Loucy (cell line): ENCODE measurements at regions not wholly inside any gene's neighbourhood (a gene's known extent, or its start where the extent isn't known, plus 50 kb on each side); places are given as distances from the start of the nearest gene placed in this dataset.
"Not testable (repeated sequence)": the region's sequence is repeated elsewhere in the genome, so short reads cannot be mapped to it uniquely, and the experiment has no call there.

ENCODE experiments used
- H2AFZ ChIP-seq: fragments of 200-600 bp; sonication (generic); 2 replicates; pipeline ENCODE4 v1.6.0; 2016; ENCODE audit warnings: antibody characterized with exemption, mild to moderate bottlenecking, low read length, moderate library complexity
- H3F3A ChIP-seq: fragments of 200-600 bp; 2 replicates; pipeline ENCODE4 v1.6.0; 2016; ENCODE audit warnings: antibody characterized with exemption, low read depth, mild to moderate bottlenecking
- H3K27me3 ChIP-seq: fragments of 200-600 bp; sonication (generic); 2 replicates; pipeline ENCODE4 v1.6.1; 2014; ENCODE audit warnings: low read length, mild to moderate bottlenecking; ENCODE audit not compliant: insufficient read depth, poor library complexity, severe bottlenecking
- H3K36me3 ChIP-seq: fragments of 200-600 bp; sonication (generic); 2 replicates; pipeline ENCODE4 v1.6.1; 2016; ENCODE audit warnings: low read length; ENCODE audit not compliant: insufficient read depth
- H3K4me1 ChIP-seq: fragments of 200-600 bp; sonication (generic); 2 replicates; pipeline ENCODE4 v1.5.1; 2014; ENCODE audit warnings: low read length, mild to moderate bottlenecking; ENCODE audit not compliant: insufficient read depth, poor library complexity, severe bottlenecking
- H3K4me2 ChIP-seq: fragments of 200-600 bp; sonication (generic); 2 replicates; pipeline ENCODE4 v1.6.0; 2014; ENCODE audit warnings: antibody characterized with exemption, low read length, low read depth, mild to moderate bottlenecking; ENCODE audit not compliant: poor library complexity, severe bottlenecking
- H3K4me3 ChIP-seq: fragments of 200-600 bp; sonication (generic); 2 replicates; pipeline ENCODE4 v1.5.1; 2014; ENCODE audit warnings: low read length, mild to moderate bottlenecking, mixed read lengths; ENCODE audit not compliant: poor library complexity, severe bottlenecking
- H3K79me2 ChIP-seq: fragments of 200-600 bp; sonication (generic); 2 replicates; pipeline ENCODE4 v1.6.1; 2014; ENCODE audit warnings: low read length; ENCODE audit not compliant: insufficient read depth
- H3K9ac ChIP-seq: fragments of 200-600 bp; sonication (generic); 2 replicates; pipeline ENCODE4 v1.6.0; 2014; ENCODE audit warnings: mild to moderate bottlenecking, low read depth, low read length, moderate library complexity; ENCODE audit not compliant: poor library complexity, severe bottlenecking
- H3K9me2 ChIP-seq: fragments of 200-600 bp; sonication (generic); replicated peaks from 2 replicates; pipeline ENCODE4 v1.6.1; 2016; ENCODE audit warnings: low read depth, low read length, mixed read lengths
- H3K9me3 ChIP-seq: fragments of 200-600 bp; sonication (generic); 2 replicates; pipeline ENCODE4 v1.6.1; 2014; ENCODE audit warnings: mild to moderate bottlenecking, antibody characterized with exemption, low read length, low read depth; ENCODE audit not compliant: insufficient read depth
- H4K20me1 ChIP-seq: fragments of 200-600 bp; sonication (generic); 2 replicates; pipeline ENCODE4 v1.6.0; 2014; ENCODE audit warnings: antibody characterized with exemption, low read length, mild to moderate bottlenecking; ENCODE audit not compliant: insufficient read depth, poor library complexity, severe bottlenecking
- EZH2phosphoT487 ChIP-seq: fragments of 200-600 bp; IDR thresholded peaks from 2 replicates; pipeline ENCODE4 v1.6.1; 2018; ENCODE audit warnings: antibody characterized with exemption, mild to moderate bottlenecking, moderate library complexity, borderline replicate concordance
- TF ChIP-seq, protein P1 (sequence below): fragments of 200-600 bp; sonication (generic); conservative IDR thresholded peaks from 2 replicates; pipeline ENCODE4 v1.5.1; 2014; ENCODE audit warnings: mild to moderate bottlenecking, antibody characterized with exemption, low read length

DNA sequence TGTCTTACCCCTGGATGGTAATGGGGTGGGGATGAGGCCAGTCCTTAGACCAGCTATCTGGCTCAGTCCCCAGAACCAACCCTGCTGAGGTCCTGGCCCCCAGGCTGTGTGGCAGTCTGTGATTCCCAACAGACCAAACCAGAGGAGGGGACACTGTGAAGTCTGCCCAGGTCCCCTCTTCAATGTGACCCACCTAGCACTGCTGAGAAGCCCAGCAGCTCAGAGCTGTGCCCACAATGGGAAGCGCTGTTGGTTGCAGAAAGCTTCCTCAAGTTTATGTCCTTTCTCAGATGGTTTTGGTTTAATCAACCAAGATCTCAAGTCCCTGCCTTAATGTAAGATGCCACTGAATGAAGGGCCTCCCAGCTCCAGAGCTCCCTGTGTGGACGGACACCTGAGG is 114.7 kb upstream of the IGLL5 start:
- H3K9ac ChIP-seq, result no peak overlapping the region
- H3K9me2 ChIP-seq, result no peaks in the 10 kb centered on the region
- no peaks in the 10 kb centered on the region for H3K79me2 ChIP-seq
- no peak overlapping the region for H3K4me3 ChIP-seq
- no peaks in the 10 kb centered on the region for H3K4me1 ChIP-seq
- H2AFZ ChIP-seq, result no peak overlapping the region
- no peaks in the 10 kb centered on the region for H3K27me3 ChIP-seq
- H3F3A ChIP-seq, result no peaks in the 10 kb centered on the region
- TF ChIP-seq EZH2phosphoT487, result no peak
- TF ChIP-seq, protein P1, sequence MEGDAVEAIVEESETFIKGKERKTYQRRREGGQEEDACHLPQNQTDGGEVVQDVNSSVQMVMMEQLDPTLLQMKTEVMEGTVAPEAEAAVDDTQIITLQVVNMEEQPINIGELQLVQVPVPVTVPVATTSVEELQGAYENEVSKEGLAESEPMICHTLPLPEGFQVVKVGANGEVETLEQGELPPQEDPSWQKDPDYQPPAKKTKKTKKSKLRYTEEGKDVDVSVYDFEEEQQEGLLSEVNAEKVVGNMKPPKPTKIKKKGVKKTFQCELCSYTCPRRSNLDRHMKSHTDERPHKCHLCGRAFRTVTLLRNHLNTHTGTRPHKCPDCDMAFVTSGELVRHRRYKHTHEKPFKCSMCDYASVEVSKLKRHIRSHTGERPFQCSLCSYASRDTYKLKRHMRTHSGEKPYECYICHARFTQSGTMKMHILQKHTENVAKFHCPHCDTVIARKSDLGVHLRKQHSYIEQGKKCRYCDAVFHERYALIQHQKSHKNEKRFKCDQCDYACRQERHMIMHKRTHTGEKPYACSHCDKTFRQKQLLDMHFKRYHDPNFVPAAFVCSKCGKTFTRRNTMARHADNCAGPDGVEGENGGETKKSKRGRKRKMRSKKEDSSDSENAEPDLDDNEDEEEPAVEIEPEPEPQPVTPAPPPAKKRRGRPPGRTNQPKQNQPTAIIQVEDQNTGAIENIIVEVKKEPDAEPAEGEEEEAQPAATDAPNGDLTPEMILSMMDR, result no peak
- H3K4me2 ChIP-seq, result no peak overlapping the region
- no peaks in the 10 kb centered on the region for H4K20me1 ChIP-seq
- no peaks in the 10 kb centered on the region for H3K9me3 ChIP-seq
- H3K36me3 ChIP-seq, result no peaks in the 10 kb centered on the region

DNA sequence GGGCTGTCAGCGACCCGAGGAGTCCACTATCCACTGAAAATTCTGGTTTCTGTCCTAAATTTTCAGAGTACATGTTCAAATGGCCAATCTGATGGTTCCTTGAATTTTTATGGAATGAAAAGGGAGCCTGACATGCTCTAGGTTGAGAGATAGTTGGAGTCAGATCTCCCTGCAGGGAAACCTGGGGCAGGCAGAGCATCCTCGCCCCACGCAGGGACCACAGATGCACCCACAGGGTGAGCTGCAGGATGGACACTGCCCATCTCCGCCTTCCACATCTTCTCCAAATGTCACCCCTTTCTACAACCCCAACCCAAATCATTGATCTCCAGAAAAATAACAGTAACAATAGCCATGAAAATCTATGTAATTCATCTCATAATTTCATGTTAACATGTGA is 114.2 kb upstream of the IGLL5 start:
- H3K36me3 ChIP-seq, result no peaks in the 10 kb centered on the region
- no peaks in the 10 kb centered on the region for H3K9me3 ChIP-seq
- no peak overlapping the region for H2AFZ ChIP-seq
- no peak overlapping the region for H3K4me3 ChIP-seq
- H3K4me1 ChIP-seq, result no peaks in the 10 kb centered on the region
- H3K4me2 ChIP-seq, result no peak overlapping the region
- no peak overlapping the region for H3K9ac ChIP-seq
- H3K27me3 ChIP-seq, result no peaks in the 10 kb centered on the region
- H3K79me2 ChIP-seq, result no peaks in the 10 kb centered on the region
- H3K9me2 ChIP-seq, result no peaks in the 10 kb centered on the region
- H4K20me1 ChIP-seq, result no peaks in the 10 kb centered on the region
- no peak for TF ChIP-seq EZH2phosphoT487
- no peaks in the 10 kb centered on the region for H3F3A ChIP-seq

GRCh38 chr22:22773979-22774604 is 113.5 kb upstream of the IGLL5 start:
- Histone ChIP-seq H3K4me2 (no peak overlapping the region), H4K20me1 (no peaks in the 10 kb centered on the region), H3K9me3 (no peaks in the 10 kb centered on the region), H3F3A (no peaks in the 10 kb centered on the region), H3K9ac (no peak overlapping the region), H3K27me3 (no peaks in the 10 kb centered on the region), H3K9me2 (no peaks in the 10 kb centered on the region), H3K4me1 (no peaks in the 10 kb centered on the region), H3K79me2 (no peaks in the 10 kb centered on the region), H3K36me3 (no peaks in the 10 kb centered on the region), H3K4me3 (no peak overlapping the region), H2AFZ (no peak overlapping the region)
- TF ChIP-seq, protein P1, result no peak
- no peak for TF ChIP-seq EZH2phosphoT487

GRCh38 chr22:22774762-22775161 is 112.9 kb upstream of the IGLL5 start:
- H3K79me2 ChIP-seq, H3K4me3 ChIP-seq, H3K4me1 ChIP-seq, H2AFZ ChIP-seq, H3K9me3 ChIP-seq, H3F3A ChIP-seq, H3K36me3 ChIP-seq, H3K27me3 ChIP-seq, H3K9me2 ChIP-seq, H4K20me1 ChIP-seq, H3K9ac ChIP-seq, H3K4me2 ChIP-seq: not testable (repeated sequence)
